GM18519 (cell line): ENCODE measurements at regions not wholly inside any gene's neighbourhood (a gene's known extent, or its start where the extent isn't known, plus 50 kb on each side); places are given as distances from the start of the nearest gene placed in this dataset.
"Not testable (repeated sequence)": the region's sequence is repeated elsewhere in the genome, so short reads cannot be mapped to it uniquely, and the experiment has no call there.

Experiments
- ATAC-seq: cut with Tn5 transposase; IDR thresholded peaks from one replicate; pipeline ENCODE4 v1.9.1; 2021; ENCODE audit warnings: mild to moderate bottlenecking, moderate library complexity; ENCODE audit not compliant: unreplicated experiment, low FRiP score

DNA sequence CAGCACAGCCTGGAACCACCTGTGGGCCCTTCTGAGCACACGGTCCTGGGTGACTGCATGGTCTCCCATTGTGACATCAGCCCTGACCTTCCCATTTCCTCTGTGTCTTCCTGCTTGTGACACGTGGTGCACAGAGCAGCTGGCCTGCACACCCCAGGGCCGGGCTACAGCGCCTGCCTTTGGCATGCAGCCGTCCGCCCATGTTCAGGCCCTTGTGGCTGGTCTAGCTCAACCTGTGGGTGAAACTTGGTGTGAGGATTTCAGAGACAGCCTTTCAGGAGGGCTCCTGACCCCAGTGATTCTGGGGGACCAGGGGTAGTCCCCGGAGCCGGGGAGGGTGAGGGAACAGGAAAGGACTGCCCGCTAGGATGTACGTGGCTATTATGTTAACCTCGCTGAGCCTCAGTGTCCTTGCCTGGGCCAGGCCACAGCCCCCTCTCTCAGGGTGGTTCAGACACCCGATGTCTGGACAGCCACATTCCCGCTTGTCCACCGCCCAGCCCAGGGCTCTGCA, 284.8 kb upstream of the HS6ST1 start:
- no peak for ATAC-seq

DNA sequence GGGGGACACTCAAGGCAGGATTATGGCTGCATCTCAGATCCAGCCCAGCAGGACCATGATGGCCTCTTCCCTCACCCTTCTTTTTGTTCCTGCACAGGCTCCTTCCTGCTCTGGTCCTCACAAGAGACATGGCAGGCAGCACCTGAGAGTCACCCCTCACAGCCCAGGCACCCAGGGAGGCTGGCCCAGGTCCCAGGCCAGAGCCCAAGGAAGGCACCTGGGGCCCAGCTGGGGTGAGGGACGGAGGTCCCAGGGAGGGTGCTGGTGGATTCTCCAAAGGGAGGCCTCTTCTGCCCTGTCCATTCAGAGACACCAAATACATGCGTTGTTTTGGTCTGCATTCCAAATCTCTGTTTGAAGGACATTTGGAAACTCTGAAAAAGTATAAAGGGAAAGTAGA, 285.4 kb upstream of the HS6ST1 start:
- no peak for ATAC-seq

DNA sequence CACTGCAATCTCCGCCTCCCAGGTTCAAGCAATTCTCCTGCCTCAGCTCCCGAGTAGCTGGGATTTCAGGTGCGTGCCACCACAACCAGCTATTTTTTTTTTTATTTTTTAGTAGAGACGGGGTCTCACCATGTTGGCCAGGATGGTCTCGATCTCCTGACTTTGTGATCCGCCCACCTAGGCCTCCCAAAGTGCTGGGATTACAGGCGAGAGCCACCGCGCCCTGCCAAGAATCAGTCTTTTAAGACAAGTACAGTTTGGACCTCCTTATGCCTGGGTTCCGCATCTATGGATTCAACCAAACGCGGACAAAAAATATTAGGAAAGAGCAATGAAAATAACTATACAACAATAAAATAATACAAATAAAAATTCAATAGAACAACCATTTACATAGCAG, 285.9 kb upstream of the HS6ST1 start:
- not testable (repeated sequence) for ATAC-seq

DNA sequence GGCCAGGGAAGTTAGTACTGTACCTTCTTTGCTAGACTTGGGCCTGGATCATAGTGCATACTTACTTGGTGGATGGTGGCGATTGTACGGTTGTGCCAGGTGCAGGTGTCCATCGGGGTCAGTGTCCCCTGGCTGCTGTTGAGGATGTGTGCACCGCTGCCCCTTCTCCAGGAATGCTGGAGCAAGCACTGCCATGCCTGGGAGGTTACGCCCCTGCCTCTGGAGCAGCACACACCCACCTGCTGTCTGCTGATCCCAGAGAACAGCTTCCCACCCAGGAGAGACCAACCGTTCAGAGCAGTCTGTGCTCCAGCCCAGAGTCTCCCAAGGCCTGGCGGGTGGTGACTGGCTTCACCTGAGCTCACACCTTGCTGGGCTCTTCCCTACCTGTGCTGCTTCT, 286.8 kb upstream of the HS6ST1 start:
- ATAC-seq: no peak

DNA sequence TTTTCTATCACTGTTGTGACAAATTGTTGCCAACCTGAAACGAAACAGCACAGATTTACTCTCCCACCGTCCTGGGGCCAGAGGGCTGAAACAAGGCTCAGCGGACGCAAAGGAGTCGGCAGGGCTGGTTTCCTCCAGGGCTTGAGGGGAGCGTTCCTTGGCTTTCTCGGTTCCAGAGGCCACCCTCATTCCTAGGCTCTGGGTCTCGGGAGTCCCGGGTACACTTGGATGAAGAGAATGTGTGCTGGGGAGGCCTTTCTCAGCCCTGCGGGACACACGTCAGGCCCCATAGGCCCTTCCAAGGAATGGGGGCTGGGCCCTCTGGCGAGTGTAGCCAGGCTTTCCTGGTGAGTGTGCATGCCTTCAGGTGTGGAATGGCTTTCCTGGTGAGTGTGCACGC, 287.3 kb upstream of the HS6ST1 start:
- no peak for ATAC-seq

DNA sequence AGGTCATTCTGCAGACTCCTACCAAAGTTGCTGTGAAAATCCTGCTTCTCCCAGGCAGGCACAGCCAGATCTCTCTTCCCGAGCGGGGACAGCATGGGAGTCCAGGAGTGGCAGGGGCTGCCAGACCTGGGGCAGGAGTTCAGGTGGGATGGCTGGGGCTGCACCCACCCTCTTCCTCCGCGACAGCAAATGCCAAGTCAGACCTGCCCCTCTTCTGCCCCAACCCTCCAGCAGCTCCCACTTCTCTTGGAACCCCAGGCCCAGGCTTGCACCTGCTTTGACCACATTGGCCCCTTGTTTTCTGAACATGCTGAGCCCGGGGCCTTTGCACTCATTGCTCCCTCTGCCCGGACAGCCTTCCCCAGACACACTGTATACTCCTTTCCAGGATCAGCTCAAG, 288.2 kb upstream of the HS6ST1 start:
- no peak for ATAC-seq

DNA sequence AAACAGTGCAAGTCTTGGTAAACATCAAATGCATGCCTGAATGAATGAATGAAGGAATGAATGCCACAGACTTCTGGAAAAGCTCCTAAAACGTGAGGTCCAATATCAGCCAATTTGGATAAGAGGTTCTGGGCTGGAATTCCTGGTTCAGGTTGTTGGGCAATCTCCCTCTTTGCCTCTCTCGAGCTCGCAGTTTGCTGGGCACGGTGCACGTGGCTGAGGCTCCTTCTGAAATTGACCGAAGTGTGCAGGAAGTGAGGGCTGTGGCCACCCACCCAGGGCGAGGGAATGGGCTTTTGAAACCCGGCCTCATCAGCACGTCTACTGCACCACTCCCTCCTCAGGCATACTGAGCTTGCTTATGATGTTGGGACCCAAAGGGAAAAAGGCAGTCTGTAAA, 288.8 kb upstream of the HS6ST1 start:
- no peak for ATAC-seq

DNA sequence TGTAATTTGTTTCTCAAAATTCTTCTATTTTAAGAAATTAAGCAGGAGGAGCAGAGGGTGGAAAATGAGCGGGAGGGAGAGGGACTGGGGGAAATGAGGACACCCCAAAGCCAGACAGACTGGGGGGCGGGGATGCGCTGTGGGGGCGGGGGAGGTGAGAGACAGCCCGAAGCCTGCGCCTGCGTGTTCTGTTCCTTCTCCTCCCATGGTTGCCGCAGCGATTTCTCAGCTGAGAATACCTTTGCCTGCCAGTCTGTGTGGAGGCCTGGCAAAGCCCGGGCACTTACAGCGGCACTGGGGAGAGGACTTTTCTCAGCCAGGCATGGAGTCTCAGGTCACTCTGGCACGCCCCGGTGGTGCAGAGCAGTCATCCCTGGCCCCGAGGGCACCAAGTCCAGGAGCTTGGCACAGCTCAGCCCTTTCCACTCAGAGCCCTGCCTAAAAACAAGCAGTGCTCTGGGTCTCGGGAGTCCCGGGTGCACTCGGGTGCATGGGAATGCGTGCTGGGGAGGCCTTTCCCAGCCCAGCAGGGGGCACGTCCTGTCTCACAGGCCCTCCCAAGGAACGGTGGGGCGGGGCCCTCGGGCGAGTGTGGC, 289.3 kb upstream of the HS6ST1 start:
- no peak for ATAC-seq

DNA sequence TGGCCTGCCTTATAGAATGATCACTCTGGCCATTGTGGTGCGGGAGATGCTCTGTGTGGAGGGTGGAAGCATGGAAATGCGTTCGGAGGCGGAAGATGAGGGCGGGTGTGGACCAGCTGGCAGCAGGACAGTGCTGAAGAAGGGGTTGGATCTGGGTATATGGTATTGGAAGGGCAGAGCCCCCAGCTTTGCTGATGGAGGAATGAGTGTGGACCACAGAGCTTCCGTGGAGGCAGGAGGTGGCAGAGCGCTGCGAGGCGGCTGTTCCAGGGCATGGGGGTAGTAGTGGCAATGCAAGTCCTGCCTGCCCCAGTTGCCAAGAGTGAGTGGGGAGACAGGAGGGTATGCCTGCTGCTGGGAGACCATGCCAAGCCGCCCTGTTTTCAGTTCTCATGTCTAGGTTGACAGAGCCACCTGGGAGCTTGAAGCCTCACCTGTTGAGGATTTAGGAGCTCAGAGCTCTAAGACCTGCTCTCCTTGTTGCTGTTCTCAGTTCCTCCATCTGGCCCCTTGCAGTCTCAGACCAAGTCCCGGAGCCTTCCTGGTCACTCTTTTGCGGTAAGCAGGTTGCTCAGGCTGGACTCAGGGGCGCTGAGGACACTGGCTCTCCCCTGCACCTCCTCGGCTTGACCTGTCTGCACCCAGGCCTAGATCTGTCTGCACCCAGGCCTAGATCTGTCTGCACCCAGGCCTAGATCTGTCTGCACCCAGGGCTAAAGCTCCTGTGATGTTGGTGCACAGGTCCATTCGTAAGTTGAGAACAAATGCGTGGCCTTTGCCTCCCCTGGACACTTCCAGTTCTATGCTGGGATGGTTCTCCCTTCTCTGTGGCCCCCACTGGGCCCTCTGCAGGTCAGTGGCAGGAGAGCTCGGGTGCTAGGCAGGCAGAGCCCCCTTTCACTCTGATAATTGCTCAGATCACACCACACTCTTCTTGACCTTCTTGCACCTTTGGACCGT, 290.5 kb upstream of the HS6ST1 start:
- ATAC-seq: no peak

DNA sequence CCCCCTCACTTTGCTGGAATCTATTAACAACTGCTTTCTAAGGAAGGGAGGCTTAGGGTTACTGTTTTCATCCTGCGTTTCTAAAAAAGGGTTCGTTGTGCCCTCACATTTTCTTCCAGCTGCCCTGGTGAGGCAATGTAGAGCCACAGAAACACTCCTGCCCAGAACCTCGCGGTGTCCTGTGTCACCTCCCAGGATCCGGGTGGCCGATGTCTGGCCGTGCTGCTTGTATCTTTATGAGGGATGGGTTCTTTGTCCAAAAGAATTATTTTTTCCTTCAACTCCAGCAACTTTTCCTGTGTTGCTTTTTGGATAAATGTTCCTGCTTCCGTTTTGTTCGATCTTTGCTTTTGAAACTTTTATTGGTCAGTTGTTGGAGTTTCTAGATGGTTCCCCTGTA, 291.8 kb upstream of the HS6ST1 start:
- no peak for ATAC-seq

DNA sequence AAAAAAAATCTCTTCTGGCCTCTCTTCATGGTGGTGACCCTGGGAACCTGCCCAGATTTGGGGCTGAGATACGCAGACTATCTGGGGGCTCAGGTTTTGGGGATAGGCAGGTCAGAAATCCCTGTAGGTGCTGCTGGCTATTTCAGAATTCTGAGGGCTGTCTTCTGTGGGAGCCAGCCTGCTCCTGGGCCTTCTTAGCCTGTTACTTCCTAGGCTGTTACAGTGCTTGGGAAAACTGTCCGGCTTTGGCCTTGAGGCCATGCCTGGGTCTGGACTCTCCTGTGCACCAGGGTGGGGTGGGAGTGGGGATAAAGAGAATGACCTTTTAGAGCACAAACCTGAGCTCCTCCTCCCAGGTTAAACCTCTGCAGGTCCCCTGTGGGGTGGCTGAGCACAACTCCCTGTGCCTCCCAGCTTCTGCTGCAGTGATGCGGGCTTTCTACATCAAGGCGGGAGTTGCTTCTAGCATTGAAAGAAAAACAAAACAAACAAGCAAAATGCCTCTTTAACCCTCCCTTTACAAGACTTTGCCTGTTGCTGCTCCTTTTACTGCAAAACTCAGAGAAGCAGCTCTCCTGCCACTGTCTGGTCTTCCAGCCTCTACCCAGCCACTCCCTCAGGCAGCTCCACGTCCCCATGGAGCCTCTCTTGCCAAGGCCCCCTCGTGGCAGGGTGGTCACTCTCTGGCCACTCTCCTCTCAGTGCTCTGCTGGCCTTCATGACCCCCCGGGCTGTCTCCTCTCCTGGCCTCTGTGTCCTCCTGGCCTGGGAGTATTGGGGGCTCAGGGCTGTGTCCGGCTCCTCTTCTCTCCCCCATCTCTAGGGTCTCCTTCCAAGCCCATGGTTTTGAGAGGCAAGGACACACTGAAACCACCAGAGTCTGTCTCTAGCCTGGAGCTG, 293.0 kb upstream of the HS6ST1 start:
- no peak for ATAC-seq

DNA sequence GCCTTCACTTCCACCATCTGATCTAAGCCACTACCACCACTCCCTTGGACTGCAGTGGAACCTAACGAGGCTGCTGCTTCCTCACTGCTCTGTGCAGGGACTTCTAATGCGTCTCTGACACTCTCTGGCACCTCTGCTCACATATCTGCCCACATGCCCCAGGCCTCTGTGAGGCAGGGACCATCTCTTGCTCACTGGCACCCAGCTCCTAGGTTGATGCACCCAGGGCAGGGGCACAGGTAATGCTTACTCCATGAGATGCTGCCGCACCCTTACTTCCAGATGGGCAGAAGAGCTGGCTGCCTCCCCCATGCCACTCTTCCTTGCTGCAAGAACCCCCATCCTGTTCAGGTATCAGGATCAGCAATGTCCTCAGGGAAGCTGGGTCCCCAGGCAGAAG, 294.0 kb upstream of the HS6ST1 start:
- ATAC-seq: no peak

DNA sequence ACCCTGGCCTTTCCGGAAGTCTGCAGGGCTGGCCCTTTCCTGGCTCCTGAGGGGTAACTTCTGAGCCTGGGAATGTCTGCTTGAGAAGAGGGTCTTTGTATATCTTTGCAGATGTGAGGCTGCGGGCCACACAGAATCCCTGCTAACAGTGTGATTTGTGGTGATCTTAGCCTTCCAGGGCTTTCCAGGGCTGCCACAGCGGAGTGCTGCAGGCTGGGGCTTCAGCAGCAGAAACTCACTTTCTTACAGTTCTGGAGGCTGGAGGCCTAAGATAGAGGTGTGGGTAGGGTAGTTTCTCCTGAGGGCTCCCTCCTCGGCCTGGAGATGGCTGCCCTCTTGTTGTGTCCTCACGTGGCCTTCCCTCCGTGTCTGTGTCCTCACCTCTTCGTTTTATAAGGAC, 294.7 kb upstream of the HS6ST1 start:
- no peak for ATAC-seq

DNA sequence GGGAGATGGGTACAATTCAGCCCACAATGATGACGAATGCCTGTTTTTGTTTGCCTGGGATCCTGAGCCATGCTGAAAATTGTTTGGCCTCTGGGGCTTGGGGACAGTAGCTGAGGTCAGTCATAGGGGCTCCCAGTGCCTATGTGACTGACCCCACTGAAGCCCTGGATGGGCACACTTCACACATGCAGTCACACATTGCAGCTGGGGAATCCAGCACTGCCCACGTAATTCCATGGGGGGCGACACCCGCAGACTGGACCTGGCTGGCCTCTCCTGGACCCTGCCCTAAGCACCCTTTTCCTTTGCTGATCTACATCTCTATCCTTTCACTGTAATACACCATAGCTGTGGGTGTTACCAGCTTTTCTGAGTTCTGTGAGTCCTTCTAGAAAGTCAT, 295.2 kb upstream of the HS6ST1 start:
- ATAC-seq: no peak

DNA sequence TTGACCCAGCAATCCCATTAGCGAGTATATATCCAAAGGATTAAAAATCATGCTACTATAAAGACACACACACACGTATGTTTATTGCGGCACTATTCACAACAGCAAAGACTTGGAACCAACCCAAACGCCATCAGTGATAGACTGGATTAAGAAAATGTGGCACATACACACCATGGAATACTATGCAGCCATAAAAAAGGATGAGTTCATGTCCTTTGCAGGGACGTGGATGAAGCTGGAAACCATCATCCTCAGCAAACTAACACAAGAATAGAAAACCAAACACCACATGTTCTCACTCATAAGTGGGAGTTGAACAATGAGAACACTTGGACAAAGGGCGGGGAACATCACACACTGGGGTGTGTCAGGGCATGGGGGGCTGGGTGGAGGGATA, 296.2 kb upstream of the HS6ST1 start:
- ATAC-seq: not testable (repeated sequence)

DNA sequence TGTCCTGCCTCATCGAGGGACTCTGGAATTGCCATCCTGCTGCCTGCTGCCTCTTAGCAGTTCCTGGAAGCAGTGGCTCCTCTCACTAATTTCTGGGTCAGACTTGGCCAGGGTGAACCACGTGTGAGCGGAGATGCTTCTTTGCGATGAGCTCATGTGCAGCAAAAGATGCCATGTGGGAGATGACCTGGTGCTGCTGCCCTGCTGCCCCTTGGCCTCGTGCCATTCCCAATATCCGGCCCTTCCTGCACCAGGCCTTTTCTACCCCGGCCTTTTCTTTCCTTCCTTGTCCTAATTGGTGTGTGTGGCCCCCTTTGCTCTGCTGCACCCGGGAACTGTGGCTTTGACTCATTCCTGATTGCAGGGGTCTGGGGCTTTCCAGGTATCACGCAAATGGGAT, 296.9 kb upstream of the HS6ST1 start:
- no peak for ATAC-seq

DNA sequence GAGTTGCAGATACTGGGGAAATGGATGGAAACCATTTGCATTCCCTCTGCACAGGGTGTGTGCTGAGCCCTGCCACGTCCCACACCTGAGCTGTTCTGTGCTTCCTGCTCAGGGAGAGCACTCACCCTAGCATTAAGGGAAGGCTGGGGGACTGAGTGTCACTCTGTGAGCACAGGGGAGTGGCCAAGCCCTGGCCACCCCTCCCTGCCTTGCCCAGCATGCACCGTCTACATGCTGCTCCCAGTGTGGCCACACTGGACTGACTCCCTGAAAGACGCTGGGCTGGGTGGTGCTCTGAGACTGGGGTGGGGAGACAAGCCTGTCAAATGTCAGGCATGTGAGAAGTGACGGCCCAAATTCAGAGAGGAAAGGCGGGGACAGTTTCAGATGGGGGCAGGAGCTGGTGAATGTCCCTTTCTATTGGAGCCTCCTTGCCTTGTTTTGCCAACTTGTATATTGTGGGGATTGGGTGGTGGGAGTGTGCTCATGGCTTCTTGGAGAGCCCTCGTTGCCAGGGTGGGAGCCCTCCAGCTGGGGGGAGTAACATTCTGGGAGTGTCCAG, 298.4 kb upstream of the HS6ST1 start:
- ATAC-seq: no peak

DNA sequence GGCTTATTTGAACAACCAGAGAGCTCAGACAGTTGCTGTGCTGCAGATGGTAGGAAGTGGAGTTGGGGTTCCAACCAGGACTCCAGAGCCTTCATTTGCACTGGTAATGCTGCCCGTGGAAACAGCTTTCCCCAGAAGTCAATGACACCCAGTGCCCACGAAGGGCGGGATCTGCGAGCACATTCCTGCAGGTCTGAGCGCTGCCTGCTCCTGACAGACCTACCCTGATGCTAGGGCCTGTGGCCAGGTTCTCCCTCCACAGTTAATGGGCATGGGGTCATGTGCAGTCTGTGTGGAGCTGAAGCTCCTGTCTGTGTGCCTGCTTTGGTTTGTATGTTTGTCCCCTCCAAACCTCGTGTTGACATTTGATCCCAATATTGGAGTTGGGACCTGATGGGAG, 299.0 kb upstream of the HS6ST1 start:
- no peak for ATAC-seq

DNA sequence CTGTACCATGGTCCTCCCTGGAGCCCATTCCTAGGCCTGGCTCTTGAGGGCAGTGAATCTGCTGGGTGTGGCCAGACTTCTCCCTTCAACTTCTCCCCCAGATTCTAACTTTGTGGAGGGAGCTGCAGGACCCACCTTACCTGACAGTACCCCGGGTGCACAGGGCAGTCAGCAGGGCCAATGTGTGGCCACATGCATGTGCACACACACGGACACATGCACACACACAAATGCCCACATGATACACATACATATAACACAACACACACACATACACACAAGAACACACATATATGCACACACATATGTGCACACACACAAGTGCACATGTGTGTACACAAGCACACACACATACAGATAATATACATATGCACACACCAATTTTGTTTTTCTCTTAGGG, 300.0 kb upstream of the HS6ST1 start:
- no peak for ATAC-seq

DNA sequence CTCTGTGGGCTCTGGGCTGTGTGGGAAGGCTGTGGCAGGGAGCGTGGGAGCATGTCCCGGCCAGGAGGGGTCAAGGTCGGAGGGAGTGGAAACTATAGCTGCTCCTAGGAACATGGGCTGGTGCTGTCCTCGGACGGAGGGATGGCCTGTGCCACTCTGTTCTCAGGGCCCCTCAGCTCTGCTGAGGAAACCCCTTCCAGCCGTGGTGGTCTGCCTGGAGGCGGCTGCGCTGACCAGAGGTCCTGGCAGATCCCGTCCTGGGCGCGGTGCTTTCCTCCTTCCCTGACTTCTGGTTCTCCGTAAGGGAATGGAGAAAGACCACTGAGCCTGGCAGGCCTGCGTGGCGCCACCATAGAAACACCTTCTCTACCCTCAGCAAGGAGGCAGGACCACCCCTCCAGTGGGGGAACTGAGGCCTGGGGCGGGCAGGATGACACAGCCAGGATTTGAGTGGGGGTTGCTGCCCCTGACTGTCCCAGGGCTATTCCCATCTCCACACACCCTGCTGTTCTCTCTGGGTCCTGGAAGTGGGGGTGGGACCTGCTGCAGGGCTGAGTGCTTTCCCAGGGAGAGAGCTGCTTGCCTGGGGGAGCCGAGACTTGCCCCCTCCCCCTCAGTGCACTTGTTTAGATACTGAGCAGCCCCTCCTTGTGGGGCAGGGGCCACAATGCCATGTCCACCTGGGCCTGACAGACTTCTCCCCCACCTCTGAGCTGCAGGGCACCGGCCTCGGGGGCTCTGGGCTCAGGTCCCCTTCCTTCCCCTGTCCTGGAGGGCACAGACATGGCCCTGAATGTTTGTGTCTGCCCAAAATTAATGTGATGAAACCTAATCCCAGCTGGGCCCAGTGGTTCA, 301.0 kb upstream of the HS6ST1 start:
- ATAC-seq: no peak
